HepG2 (cell line): ENCODE measurements at regions not wholly inside any gene's neighbourhood (a gene's known extent, or its start where the extent isn't known, plus 50 kb on each side); places are given as distances from the start of the nearest gene placed in this dataset.

Experiments used
- ARHGAP35 ChIP-seq: sonication (generic); formaldehyde crosslinking; IDR thresholded peaks from 2 replicates; pipeline ENCODE4 v1.9.0; 2022; ENCODE audit warnings: mild to moderate bottlenecking, inconsistent platforms, moderate library complexity, missing genetic modification reagents, borderline replicate concordance
- FOXP1 ChIP-seq, 2 experiments: fragments of 450-650 bp in 1 of 2; IDR thresholded peaks; 2 replicates each; pipeline ENCODE4 v1.6.1; 2017 to 2018; ENCODE audit warnings: antibody characterized with exemption in 1 of 2
- NCOR1 ChIP-seq: fragments of 200-600 bp; sonication (generic); IDR thresholded peaks from 2 replicates; pipeline ENCODE4 v1.7.0; 2017; ENCODE audit warnings: antibody characterized with exemption, low read length, borderline replicate concordance
- RCOR2 ChIP-seq: IDR thresholded peaks from 2 replicates; pipeline ENCODE4 v1.6.1; 2016; ENCODE audit warnings: missing biosample characterization, missing genetic modification reagents
- SRY ChIP-seq: sonication (generic); formaldehyde crosslinking; IDR thresholded peaks from 2 replicates; pipeline ENCODE4 v1.8.0; 2022; ENCODE audit warnings: mild to moderate bottlenecking, missing genetic modification reagents

- TF ChIP-seq NCOR1 (no peak), SRY (CRISPR knock-in tag) (no peak), FOXP1 (IDR thresholded peaks at IDR 0.05) (no peak), FOXP1 (CRISPR knock-in tag; IDR thresholded peaks at IDR 0.05) (no peak), RCOR2 (no peak), ARHGAP35 (CRISPR knock-in tag) (no peak)
Measured at GRCh38 chr11:96817482-96818399, 427.9 kb downstream of the JRKL start.
